GM19468 (cell line): ENCODE measurements at regions not wholly inside any gene's neighbourhood (a gene's known extent, or its start where the extent isn't known, plus 50 kb on each side); places are given as distances from the start of the nearest gene placed in this dataset.
"Not testable (repeated sequence)": the region's sequence is repeated elsewhere in the genome, so short reads cannot be mapped to it uniquely, and the experiment has no call there.

Experiments
- ATAC-seq: cut with Tn5 transposase; IDR thresholded peaks from one replicate; pipeline ENCODE4 v1.9.1; 2021; ENCODE audit warnings: mild to moderate bottlenecking, moderate library complexity, moderate number of reproducible peaks; ENCODE audit not compliant: unreplicated experiment; ENCODE audit errors: extremely low read depth

DNA sequence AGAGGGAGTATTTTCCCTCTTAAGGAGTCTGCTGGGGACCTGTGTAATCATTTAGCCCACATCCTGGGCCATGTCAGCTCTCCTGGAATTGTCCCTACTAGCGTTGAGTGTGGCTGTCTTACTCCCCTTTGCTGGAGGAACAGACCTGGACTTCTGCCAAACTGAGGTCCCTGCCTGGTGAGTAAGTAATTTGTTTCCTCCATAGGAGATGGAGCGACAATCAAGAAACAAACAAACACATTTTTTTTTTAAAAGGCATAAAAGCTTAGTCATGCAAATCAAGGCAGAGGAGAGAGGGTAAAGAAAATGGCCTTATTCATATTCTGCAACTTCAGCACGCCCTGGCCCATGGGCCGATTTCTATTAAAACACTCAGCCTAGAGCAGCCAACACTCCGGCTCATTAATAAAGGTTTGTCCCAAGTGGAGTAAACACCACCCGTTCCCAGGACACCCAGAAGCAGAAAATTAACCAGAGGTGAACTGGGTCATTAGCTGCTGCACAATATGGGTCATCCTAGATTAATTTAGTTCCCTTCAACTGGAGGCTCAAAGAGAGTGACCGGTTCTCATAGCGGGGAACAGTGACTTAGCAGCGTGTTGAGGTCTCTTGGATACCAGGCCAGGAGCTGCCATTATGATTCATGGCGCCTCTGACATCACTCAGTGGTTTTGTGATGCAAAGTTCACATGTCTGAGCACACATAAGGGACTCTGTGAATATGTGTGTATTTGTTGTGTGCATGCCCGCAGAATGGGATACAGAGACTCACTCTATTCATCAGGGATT, 165.0 kb upstream of the SULF2 start:
- ATAC-seq, result no peak

DNA sequence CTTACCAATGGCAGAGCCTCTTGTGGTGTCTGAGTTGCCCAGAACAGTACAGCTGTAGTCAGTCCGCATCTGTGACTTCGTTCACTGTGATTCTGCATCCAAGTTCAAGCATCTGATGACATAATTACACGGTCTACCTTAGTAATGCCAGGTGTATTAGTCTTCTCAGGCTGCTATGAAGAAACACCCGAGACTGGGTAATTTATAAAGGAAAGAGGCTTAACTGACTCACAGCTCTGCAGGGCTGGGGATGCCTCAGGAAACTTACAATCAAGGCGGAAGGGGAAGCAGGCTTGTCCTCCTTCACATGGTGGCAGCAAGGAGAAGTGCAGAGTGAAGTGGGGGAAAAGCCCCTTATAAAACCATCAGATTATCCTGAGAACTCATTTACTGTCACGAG, 163.9 kb upstream of the SULF2 start:
- no peak for ATAC-seq

DNA sequence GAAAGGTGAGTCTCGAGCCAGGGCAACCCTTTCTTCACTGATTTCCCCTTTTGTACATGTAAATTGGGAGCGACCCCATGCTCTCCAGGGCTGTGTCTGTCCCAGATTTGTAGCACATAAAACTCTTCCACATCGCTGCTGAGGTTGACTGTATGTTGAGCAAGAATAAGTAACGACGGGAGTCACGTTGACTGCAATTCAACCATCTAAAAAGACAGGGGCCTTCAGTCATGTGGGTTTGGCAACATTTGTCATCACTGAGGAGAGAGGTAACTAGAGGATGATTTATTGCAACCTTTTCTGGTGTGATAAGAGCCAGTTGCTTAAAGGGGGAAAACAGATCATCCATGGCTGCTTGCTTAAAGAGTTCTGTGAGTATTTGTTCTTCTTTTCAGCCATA, 159.4 kb upstream of the SULF2 start:
- no peak for ATAC-seq

DNA sequence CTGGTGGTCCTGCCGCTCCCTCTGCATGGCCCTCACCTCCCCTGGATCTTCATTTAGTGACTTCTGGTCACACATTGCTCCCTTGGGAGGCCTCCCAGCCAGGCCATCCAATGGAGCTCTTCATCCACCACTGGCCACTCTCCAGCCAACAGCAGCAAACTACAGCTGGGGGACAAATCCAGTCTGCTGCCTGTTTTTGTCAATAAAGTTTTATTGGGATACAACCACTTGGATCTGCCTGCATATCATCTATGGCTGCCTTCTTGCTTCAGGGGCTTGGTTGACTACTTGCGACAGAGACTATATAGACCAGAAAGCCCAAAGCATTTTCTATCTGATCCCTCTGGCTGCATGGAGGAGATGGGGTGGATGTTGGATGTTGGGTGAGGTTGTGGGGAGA, 156.6 kb upstream of the SULF2 start:
- ATAC-seq, result no peak

DNA sequence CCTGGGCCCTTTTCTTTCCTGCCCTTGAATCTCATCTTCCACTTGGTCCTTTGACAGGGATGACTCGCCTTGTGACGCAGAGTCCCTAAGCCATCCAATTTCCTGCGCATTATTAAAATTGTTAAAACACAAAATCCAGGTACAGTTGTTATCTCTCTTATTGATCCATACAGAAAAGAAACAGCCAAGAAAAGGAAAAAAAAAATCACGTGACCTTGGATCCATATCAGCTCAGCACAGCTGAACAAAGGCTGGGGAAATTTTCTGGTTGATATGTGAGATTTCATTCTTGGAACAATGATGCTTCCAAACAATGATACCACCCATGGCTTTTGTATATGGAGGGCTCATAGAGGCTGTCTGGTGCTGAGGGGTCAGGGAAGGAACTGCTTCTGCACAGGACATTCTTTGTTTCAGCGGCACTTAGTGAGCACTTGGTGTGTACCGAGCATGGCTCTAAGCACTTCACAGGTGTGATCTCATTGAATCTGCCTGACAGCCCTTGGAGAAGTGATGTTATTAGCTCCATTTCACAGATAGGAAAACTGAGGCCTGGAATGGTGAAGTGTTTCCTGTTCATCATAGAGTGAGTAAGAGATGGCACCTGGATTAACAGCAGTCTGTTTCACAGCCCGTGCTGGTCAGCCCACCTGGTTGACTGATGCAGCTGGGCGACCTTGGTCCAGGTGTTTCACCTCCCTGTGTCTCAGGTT, 155.0 kb upstream of the SULF2 start:
- ATAC-seq, result no peak

DNA sequence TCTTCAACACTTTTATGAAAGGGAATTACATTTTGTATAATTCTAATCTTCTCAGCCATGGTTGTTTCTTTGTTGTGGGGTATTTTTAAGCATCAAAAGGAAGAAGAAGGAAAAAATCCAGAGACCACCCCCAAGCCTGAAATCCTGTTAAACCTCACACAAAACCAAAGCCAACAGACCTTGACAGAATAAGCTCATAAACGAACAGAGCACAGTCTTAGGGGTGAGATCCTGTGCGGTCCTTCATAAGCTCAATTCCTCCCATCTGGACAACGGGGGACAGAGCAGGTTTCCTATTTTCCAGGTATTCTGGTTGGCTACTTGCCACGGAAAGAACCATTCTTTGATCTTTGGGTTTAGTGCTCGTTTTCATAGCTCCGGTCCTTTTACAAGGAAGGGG, 151.3 kb upstream of the SULF2 start:
- ATAC-seq, result no peak

DNA sequence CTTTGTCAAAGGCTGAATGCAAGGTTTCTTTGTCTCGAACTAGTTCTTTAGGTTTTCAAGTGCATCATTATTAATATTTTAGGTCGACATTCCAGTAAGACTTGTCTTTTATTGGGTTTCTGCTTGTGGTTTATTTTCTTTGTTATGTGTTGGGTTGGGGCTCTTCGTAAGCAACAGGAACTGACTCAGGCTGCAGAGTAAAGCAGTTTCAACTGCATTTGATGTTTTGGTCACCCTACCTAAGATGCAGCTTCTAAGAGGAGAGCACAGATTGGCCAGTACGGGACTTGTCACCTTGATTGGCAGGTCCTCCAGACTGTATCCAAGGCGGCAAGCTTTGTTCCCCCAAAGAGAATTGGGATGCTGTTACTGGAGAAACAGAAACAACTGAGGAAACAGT, 149.5 kb upstream of the SULF2 start:
- ATAC-seq, result no peak

DNA sequence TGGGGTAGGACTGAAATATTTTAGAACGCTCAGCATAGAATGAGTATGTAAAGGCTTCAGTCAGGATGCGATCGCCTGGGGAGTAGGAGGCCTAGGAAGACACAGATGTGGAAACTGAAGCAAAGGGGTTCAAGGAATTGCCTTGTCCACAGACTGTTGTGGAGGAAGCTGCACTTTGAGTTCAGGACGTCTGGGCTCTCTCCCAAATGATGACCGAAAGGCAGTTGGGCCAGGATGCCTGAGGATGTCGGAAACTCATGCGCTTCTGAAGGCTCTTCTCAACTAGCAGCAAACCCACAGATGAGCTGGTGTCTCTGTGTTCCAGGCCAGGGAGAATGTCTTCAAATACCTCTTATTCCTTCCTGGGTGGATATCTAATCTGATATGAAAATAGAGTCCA, 146.2 kb upstream of the SULF2 start:
- no peak for ATAC-seq

DNA sequence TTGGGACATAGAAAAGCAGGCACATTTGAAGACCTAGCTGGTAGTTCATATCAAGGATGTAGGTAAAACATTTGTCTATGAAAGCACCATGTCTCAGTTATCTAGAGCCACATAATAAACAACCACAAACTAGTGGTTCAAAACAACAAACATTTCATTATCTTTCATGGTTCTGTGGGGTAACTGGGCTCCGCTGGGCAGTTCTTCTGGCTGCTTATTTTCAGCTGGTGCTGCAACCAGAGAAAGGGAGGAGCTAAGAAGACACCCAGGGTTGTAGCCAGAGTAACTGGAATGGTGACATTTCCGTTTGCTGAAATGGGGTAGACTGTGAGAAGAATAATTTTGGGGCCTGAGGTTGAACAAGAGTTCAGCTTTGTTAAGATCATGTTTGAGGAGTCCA, 145.7 kb upstream of the SULF2 start:
- ATAC-seq, result no peak

DNA sequence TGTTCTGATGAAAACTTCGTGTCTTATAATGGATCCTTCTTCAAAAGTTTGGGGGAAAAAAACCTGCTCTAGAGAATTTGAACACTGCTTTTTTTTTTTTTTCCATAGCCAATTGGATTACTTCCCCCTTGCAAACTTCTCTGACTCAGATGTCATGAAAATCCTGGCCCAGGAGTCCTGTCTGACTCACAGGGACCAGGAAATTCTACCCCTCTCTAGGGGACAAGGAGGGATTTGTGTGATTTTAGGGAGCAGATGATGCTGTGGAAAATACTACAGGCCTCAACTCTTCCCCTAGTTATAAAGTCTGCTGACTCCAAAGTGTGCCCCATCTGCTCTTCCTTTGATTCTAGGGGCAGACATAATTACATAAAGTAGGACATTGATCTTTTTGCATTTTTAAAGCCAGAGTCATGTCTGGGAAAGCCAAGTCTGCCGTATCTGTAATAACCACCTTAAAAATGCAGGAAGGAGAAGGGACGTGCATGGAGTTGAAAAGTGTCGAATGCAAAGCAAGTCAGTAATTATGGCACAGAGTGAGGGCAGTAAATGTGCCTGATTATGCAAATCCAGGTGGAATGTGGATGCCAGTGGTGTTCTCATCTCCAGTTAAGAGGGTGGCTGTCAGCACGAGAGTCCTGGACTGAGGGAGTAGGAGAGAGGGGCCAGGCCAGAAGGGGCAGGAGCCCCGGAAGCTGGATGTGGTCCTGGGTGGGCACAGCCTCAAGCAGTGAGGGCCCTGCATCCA, 144.3 kb upstream of the SULF2 start:
- no peak for ATAC-seq

DNA sequence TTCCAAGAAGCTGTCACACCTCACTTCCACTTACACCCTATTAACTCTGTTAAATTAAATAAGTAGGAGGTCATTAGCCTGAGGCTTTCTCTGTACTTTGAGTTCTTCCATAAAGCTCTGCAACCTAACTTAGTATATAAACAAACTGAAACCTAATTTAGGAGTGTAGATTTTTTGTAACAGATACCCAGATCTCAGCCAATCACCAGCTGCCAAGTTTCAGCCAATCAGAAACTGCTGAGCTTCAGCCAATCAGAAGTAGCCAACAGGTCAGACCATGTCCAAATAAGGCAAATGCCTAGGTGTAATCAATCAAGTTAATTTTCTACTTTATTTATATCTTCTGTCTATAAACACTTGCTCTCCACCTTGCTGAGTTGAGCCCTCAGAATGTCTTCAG, 142.7 kb upstream of the SULF2 start:
- no peak for ATAC-seq

DNA sequence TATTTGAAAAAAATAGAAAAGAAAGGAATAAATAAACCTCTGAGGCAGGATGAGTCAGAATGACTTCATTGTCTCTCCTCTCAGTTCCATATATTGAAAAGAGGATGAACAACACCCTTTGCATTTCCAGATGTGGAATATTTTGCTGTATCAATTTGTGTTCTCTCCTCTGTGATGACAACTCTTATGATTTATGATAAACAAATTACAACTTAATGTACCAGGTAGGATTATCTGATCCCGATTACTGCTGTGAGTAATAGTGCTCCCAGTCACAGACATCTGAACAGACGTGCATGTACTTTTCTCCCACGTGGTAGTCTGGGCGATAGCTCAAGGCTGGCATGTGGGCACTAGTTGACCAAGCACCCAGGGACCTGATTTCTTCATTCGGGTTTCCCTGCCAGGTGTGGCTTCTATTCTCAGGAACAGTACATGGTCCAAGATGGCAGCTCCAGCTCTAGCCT, 142.1 kb upstream of the SULF2 start:
- no peak for ATAC-seq

DNA sequence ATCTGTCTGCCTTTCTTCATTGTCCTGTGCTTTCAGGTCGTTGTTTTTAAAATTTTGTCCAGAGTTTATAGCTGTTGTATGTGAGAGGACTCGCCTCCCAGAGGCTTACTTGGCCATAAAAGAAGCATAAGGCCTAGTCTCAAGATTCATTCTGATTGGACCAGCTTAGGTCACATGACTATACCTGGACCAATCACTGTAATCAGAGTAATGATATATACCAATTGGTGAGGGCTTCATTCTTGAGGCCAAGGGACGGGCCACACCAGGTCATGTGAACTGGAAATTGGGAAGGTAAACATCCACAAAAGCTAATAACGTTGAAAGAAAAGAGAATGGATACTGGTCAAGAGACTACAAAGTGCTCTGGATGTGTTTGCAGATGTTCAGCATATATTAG, 141.4 kb upstream of the SULF2 start:
- no peak for ATAC-seq

DNA sequence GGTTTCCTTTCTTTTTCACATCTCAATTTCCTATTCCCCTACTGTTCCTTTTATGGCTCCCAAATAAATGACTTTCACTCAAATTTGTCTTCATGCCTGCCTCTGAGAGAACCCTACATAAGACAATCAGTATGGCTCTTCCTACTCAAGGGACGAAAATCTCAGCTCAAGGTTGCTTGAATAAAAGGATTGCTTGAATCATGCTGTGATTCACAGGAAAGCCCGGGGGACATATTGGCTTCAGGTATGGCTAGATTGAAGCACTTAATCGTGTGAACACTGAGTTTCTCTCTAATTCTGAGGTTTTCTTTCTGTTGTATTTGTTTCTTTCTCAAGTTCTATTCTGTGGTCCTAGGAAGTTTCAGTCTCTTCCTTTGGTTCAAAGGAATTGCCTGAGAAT, 140.3 kb upstream of the SULF2 start:
- ATAC-seq, result no peak

DNA sequence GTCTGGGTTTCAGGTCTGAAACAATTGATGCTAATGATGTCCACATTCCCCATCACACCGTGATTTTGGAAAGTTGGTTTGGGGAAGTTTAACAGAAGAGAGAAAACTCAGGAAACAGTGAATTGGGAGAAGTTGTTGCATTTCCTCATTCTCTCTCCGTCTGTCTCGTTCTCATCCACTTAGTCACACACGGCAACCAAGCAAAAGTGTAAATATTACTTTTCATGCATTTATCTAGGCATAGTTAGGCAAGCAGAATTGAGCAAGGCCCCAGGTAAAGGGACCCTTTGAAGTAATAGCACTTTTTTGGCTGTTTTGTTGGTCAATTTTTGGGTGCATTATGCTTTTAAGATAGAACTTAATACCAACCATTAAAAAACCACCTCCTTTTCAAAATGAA, 137.0 kb upstream of the SULF2 start:
- no peak for ATAC-seq

DNA sequence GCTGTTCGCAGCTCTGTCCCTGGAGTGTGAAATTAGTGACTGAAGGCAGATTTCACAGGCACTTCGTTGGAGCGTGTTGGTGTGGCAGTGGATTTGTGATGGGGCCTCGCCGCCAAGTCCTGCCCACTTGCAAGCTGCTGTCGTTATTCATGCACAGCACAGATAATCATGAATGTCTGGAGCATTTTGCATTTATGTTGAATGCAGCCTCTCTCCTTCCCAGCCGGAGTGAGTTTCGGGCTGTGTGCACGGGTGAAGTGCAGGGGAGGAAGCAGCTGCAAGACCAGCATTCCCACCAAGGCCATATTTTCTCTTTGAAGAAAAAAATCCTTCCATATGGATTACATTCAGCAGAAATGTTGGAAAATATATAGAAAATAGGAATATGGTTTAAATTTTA, 136.5 kb upstream of the SULF2 start:
- not testable (repeated sequence) for ATAC-seq

DNA sequence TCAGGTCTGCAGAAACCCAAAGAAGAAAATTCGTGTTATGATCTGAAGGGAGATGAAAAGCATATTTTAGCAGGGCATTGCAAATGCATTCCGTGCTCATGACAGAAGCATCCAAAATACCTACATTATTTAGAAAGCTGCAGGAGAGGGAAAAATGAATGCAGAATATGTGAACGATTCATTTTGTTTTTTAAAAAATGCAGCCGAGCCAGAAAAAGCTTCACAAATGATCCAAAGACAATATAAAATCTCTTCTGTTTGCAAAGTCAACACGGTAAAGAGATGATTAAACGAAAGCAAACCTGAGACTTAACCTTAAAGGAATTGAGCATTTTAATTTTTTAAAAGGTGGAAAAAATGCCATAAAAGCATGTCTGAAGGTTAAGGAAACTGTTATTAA, 136.1 kb upstream of the SULF2 start:
- no peak for ATAC-seq

DNA sequence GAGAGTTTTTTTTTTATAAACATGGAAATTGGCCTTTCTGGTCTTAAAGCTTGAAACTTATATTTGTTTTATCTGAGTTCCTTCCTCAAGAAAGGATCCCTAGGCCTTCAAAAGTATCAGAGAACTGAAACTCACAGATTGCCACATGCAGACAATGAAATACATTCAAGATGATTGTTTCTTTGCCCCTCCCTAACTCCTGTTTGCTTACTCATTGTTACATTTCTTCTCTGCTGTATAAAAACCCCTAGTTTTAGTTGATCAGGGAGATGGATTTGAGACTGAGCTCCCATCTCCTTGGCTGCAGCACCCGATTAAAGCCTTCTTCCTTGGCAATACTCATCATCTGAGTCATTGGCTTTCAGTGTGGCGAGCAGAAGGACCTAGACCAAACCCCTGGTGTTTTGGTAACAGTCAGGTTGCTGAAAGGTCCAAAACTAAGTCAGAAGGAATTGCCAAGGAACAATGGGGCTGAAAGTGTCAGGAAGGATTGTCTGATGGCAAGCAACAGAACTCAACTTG, 132.3 kb upstream of the SULF2 start:
- ATAC-seq, result no peak

DNA sequence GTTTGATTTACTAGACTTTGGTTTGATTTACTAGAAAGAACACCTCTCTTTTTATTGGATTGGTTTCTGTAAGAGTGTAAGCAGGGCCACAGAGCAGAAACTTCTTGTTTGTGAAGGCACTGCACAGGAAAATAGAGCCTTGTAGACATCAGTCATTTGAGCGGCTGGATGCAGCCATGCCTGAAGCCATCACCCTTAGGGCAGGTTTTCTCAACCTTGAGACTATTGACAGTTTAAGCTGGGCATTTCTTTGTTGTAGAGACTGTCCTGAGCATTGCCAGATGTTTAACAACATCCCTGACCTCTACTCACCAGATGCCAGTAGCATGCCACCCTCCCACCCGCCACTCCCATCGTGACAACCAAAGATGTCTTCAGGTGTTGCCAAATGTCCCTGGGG, 130.2 kb upstream of the SULF2 start:
- ATAC-seq, result no peak

DNA sequence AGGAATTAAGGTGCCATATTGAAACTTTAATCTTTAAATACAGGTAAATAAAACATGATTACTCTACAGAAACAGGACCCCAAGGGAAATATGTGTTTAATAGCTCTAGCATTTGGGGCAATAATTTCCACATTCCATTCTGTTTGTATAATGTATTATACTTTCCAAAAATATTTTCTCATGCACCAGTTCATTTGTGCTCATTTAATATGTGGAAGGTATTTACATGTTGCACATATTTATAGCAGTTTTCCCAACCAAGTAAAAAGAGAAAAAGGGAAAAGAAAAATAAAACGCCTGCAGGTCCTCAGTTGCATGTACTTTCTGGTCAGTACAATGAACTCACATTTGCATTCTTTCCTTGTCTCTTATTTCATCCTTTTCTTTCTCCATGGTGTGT, 129.5 kb upstream of the SULF2 start:
- ATAC-seq, result no peak
